Gastroesophageal sphincter (tissue), 3 donors: ENCODE measurements at regions not wholly inside any gene's neighbourhood (a gene's known extent, or its start where the extent isn't known, plus 50 kb on each side); places are given as distances from the start of the nearest gene placed in this dataset.

Experiments used
- CTCF ChIP-seq, 4 experiments: fragments of 200-600 bp in 2 of 4; fragments of 450-650 bp in 2 of 4; sonication (generic) in 1 of 4; IDR thresholded peaks; one replicate each; pipeline ENCODE4 v1.5.1; 2017 to 2019; ENCODE audit warnings: antibody characterized with exemption in 4 of 4, mild to moderate bottlenecking in 2 of 4, moderate library complexity in 2 of 4
- EP300 ChIP-seq: sonication (generic); formaldehyde crosslinking; IDR thresholded peaks from one replicate; pipeline ENCODE4 v1.6.1; 2017; ENCODE audit warnings: antibody characterized with exemption, mild to moderate bottlenecking
- POLR2A ChIP-seq, 2 donors: fragments of 450-650 bp; IDR thresholded peaks; one replicate each; pipeline ENCODE4 v1.6.1; 2017; ENCODE audit warnings: antibody characterized with exemption in 2 of 2, mild to moderate bottlenecking in 2 of 2, moderate library complexity in 1 of 2
- POLR2AphosphoS5 ChIP-seq: sonication (generic); formaldehyde crosslinking; IDR thresholded peaks from one replicate; pipeline ENCODE4 v1.6.1; 2017; ENCODE audit warnings: antibody characterized with exemption

- TF ChIP-seq CTCF (IDR thresholded peaks at IDR 0.05) (no peak), POLR2AphosphoS5 (no peak), POLR2A (IDR thresholded peaks at IDR 0.05) (no peak), EP300 (no peak)
Measured at GRCh38 chr1:36570006-36570405, 87.3 kb upstream of the CSF3R start.
